Fibroblast of skin of scalp (primary cell): ENCODE measurements at regions not wholly inside any gene's neighbourhood (a gene's known extent, or its start where the extent isn't known, plus 50 kb on each side); places are given as distances from the start of the nearest gene placed in this dataset.

Source experiments
- DNase-seq: peaks from one replicate; pipeline ENCODE4 v3.0.0-alpha.2; 2013

- no peak for DNase-seq
Measured at GRCh38 chr16:86199871-86200695, 301.1 kb downstream of the IRF8 start.

GRCh38 chr16:86200722-86201121 lies 301.8 kb downstream of the IRF8 start:
- no peak for DNase-seq

- DNase-seq: no peak
Measured at GRCh38 chr16:86201746-86202145, 302.8 kb downstream of the IRF8 start.

GRCh38 chr16:86202267-86202666 lies 303.3 kb downstream of the IRF8 start:
- DNase-seq: no peak

- no peak for DNase-seq
Measured at GRCh38 chr16:86202760-86203426, 303.9 kb downstream of the IRF8 start.

GRCh38 chr16:86203557-86204275 lies 304.8 kb downstream of the IRF8 start:
- no peak for DNase-seq

- DNase-seq: no peak
Measured at GRCh38 chr16:86205521-86206245, 304.6 kb upstream of the FOXF1 start.

- DNase-seq: no peak
Measured at GRCh38 chr16:86207350-86207749, 303.0 kb upstream of the FOXF1 start.

- DNase-seq: no peak
Measured at GRCh38 chr16:86209202-86209601, 301.1 kb upstream of the FOXF1 start.

GRCh38 chr16:86210403-86211193 lies 299.7 kb upstream of the FOXF1 start:
- no peak for DNase-seq

- no peak for DNase-seq
Measured at GRCh38 chr16:86211265-86211664, 299.1 kb upstream of the FOXF1 start.

- no peak for DNase-seq
Measured at GRCh38 chr16:86211800-86212199, 298.5 kb upstream of the FOXF1 start.

- no peak for DNase-seq
Measured at GRCh38 chr16:86212706-86213436, 297.5 kb upstream of the FOXF1 start.

- DNase-seq: no peak
Measured at GRCh38 chr16:86213437-86214205, 296.7 kb upstream of the FOXF1 start.

GRCh38 chr16:86214326-86215232 lies 295.7 kb upstream of the FOXF1 start:
- DNase-seq: no peak

GRCh38 chr16:86215233-86215978 lies 294.9 kb upstream of the FOXF1 start:
- no peak for DNase-seq

GRCh38 chr16:86215979-86216585 lies 294.2 kb upstream of the FOXF1 start:
- DNase-seq: no peak

GRCh38 chr16:86216591-86216990 lies 293.7 kb upstream of the FOXF1 start:
- no peak for DNase-seq
